SK-N-SH (cell line): ENCODE measurements at regions not wholly inside any gene's neighbourhood (a gene's known extent, or its start where the extent isn't known, plus 50 kb on each side); places are given as distances from the start of the nearest gene placed in this dataset.

ENCODE experiments used
- GABPA ChIP-seq: IDR thresholded peaks from 2 replicates; pipeline ENCODE4 v1.4.0; 2012; ENCODE audit warnings: low read depth, mild to moderate bottlenecking
- MXI1 ChIP-seq: IDR thresholded peaks from 2 replicates; pipeline ENCODE4 v1.6.1; 2012; ENCODE audit warnings: mild to moderate bottlenecking, low read depth, low read length, improper control_type of control experiment
- NRF1 ChIP-seq: IDR thresholded peaks from 2 replicates; pipeline ENCODE4 v1.6.1; 2012; ENCODE audit warnings: low read depth, mild to moderate bottlenecking, low read length
- POLR2AphosphoS5 ChIP-seq: IDR thresholded peaks from 2 replicates; pipeline ENCODE4 v1.6.1; 2012; ENCODE audit warnings: low read depth, low read length
- RCOR1 ChIP-seq: fragments of 150-350 bp; IDR thresholded peaks from 2 replicates; pipeline ENCODE4 v1.6.1; 2017; ENCODE audit warnings: antibody characterized with exemption, low read length
- RFX5 ChIP-seq: IDR thresholded peaks from 2 replicates; pipeline ENCODE4 v1.6.1; 2012; ENCODE audit warnings: mild to moderate bottlenecking, improper control_type of control experiment, low read length
- TF ChIP-seq, protein P1 (sequence below): IDR thresholded peaks from 2 replicates; pipeline ENCODE4 v1.6.1; 2012; ENCODE audit warnings: mild to moderate bottlenecking, low read depth, low read length, moderate library complexity
- TF ChIP-seq, protein P2 (sequence below): fragments of 200-600 bp; sonication (generic); IDR thresholded peaks from 2 replicates; pipeline ENCODE4 v1.6.1; 2017; ENCODE audit warnings: antibody characterized with exemption, mild to moderate bottlenecking, moderate library complexity
- TF ChIP-seq, protein P3 (sequence below): fragments of 150-350 bp; IDR thresholded peaks from 2 replicates; pipeline ENCODE4 v1.6.1; 2016; ENCODE audit warnings: mild to moderate bottlenecking, low read depth, low read length
- TF ChIP-seq, protein P4 (sequence below): IDR thresholded peaks from 2 replicates; pipeline ENCODE4 v1.4.0; 2012; ENCODE audit warnings: low read depth

DNA sequence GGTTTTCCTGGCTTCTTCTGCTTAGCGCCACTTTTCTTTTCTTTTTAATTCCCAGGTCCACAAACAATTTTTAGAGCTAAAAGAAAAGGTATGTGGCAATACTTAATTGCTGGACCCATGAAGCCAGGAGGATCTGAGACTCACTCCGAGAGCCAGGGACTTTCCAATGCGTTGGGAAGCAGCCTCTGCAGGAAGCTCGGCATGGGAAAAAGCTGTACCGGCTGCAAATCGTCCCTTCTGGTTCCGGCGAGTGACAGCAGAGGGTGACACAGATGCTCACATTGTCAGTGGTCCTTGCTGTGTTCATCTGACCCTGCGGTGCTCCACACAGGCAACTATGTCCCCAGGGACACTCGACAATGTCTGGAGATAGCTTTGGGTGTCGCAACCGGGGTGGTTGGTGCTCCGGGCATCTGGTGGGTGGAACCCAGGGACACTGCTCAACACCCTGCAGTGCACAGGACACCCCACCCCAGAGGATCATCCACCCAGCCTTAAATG is 164.0 kb downstream of the PRKX start:
- TF ChIP-seq MXI1 (no peak), RFX5 (no peak), NRF1 (no peak), POLR2AphosphoS5 (no peak), RCOR1 (no peak), GABPA (no peak)
- TF ChIP-seq, protein P1, sequence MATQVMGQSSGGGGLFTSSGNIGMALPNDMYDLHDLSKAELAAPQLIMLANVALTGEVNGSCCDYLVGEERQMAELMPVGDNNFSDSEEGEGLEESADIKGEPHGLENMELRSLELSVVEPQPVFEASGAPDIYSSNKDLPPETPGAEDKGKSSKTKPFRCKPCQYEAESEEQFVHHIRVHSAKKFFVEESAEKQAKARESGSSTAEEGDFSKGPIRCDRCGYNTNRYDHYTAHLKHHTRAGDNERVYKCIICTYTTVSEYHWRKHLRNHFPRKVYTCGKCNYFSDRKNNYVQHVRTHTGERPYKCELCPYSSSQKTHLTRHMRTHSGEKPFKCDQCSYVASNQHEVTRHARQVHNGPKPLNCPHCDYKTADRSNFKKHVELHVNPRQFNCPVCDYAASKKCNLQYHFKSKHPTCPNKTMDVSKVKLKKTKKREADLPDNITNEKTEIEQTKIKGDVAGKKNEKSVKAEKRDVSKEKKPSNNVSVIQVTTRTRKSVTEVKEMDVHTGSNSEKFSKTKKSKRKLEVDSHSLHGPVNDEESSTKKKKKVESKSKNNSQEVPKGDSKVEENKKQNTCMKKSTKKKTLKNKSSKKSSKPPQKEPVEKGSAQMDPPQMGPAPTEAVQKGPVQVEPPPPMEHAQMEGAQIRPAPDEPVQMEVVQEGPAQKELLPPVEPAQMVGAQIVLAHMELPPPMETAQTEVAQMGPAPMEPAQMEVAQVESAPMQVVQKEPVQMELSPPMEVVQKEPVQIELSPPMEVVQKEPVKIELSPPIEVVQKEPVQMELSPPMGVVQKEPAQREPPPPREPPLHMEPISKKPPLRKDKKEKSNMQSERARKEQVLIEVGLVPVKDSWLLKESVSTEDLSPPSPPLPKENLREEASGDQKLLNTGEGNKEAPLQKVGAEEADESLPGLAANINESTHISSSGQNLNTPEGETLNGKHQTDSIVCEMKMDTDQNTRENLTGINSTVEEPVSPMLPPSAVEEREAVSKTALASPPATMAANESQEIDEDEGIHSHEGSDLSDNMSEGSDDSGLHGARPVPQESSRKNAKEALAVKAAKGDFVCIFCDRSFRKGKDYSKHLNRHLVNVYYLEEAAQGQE = no peak
- TF ChIP-seq, protein P2, sequence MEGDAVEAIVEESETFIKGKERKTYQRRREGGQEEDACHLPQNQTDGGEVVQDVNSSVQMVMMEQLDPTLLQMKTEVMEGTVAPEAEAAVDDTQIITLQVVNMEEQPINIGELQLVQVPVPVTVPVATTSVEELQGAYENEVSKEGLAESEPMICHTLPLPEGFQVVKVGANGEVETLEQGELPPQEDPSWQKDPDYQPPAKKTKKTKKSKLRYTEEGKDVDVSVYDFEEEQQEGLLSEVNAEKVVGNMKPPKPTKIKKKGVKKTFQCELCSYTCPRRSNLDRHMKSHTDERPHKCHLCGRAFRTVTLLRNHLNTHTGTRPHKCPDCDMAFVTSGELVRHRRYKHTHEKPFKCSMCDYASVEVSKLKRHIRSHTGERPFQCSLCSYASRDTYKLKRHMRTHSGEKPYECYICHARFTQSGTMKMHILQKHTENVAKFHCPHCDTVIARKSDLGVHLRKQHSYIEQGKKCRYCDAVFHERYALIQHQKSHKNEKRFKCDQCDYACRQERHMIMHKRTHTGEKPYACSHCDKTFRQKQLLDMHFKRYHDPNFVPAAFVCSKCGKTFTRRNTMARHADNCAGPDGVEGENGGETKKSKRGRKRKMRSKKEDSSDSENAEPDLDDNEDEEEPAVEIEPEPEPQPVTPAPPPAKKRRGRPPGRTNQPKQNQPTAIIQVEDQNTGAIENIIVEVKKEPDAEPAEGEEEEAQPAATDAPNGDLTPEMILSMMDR = no peak
- TF ChIP-seq, protein P3, sequence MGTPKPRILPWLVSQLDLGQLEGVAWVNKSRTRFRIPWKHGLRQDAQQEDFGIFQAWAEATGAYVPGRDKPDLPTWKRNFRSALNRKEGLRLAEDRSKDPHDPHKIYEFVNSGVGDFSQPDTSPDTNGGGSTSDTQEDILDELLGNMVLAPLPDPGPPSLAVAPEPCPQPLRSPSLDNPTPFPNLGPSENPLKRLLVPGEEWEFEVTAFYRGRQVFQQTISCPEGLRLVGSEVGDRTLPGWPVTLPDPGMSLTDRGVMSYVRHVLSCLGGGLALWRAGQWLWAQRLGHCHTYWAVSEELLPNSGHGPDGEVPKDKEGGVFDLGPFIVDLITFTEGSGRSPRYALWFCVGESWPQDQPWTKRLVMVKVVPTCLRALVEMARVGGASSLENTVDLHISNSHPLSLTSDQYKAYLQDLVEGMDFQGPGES = no peak
- TF ChIP-seq, protein P4, sequence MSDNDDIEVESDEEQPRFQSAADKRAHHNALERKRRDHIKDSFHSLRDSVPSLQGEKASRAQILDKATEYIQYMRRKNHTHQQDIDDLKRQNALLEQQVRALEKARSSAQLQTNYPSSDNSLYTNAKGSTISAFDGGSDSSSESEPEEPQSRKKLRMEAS = no peak
